Activated T-cell treated with anti-CD3 and anti-CD28 coated beads, Interleukin-2, amount 50 U/mL, for 4 hours (primary cell): ENCODE measurements at regions not wholly inside any gene's neighbourhood (a gene's known extent, or its start where the extent isn't known, plus 50 kb on each side); places are given as distances from the start of the nearest gene placed in this dataset.
"Not testable (repeated sequence)": the region's sequence is repeated elsewhere in the genome, so short reads cannot be mapped to it uniquely, and the experiment has no call there.

Source experiments
- ATAC-seq, 2 donors: fragments of 200-7000 bp; cut with Tn5 transposase; one replicate each; pipeline ENCODE4 v1.10.0; 2021
- DNase-seq: peaks from one replicate; pipeline ENCODE4 v3.0.0-alpha.2; 2020
- H3K27me3 Mint-ChIP-seq: one replicate; pipeline ENCODE4 v1.8.0; 2021; ENCODE audit warnings: low read depth, mixed read lengths
- H3K36me3 Mint-ChIP-seq: one replicate; pipeline ENCODE4 v1.8.0; 2022; ENCODE audit warnings: mixed read lengths; ENCODE audit not compliant: insufficient read depth
- H3K4me1 Mint-ChIP-seq: one replicate; pipeline ENCODE4 v1.8.0; 2021; ENCODE audit warnings: low read depth, mixed read lengths
- H3K4me3 Mint-ChIP-seq: one replicate; pipeline ENCODE4 v1.8.0; 2021; ENCODE audit warnings: mild to moderate bottlenecking, moderate library complexity, mixed read lengths
- H3K9me3 Mint-ChIP-seq: one replicate; pipeline ENCODE4 v1.8.0; 2021; ENCODE audit warnings: mixed read lengths

DNA sequence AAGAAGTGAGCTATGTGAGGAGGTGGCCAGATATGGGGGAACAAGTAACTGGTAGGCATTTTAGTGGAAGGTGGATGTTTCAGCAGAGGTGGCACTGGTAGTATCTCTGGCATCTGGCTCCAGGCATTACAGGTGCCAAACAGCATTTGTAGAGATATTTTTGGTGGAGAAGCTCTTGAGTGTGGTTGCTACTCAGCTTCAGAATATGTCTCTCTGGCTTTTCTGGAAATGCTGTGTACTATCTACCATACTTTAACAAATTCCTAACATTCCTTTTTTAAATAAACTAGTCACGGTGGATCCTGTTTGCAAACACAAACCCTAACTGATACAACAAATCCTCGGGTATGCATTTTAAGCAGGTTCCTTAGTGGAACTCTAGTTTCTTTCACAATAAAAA is 128.0 kb downstream of the BARX2 start:
- Mint-ChIP-seq H3K36me3 (no peaks in the 10 kb centered on the region), H3K4me1 (no peaks in the 10 kb centered on the region), H3K4me3 (no peak overlapping the region), H3K27me3 (no peaks in the 10 kb centered on the region), H3K9me3 (peaks cover 5% of the 10 kb centered on the region)
- ATAC-seq (no peak), DNase-seq (no peak)

GRCh38 chr11:129505266-129505665 is 129.6 kb downstream of the BARX2 start:
- DNase-seq (no peak), ATAC-seq (no peak)

DNA sequence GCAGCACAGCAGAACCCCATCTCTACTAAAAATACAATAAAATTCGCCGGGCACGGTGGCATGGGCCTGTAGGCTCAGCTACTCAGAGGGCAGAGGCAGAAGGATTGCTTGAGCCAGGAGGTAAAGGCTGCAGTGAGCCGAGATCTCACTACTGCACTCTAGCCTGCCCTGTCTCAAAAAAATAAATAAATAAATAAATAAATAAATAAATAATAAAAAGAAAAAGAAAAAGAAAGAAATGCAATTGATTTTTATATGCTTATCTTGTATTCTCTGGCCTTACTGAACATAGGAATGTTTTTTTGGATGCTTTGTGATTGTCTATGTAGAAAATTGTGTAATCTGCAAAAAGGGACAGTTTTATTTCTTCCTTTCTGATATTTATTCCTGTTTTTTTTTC is 132.5 kb downstream of the BARX2 start:
- DNase-seq (no peak), ATAC-seq (no peak)
- Mint-ChIP-seq H3K4me3 (no peak overlapping the region), H3K27me3 (no peaks in the 10 kb centered on the region), H3K4me1 (no peaks in the 10 kb centered on the region), H3K36me3 (no peaks in the 10 kb centered on the region), H3K9me3 (peaks cover 16% of the 10 kb centered on the region)

More at GRCh38 chr11:129505266-129505665, 129.6 kb downstream of the BARX2 start:
- Mint-ChIP-seq H3K4me1 (no peaks in the 10 kb centered on the region), H3K36me3 (no peaks in the 10 kb centered on the region), H3K4me3 (no peak overlapping the region), H3K27me3 (no peaks in the 10 kb centered on the region), H3K9me3 (peaks cover 6% of the 10 kb centered on the region)

- DNase-seq (no peak), ATAC-seq (no peak)
- peaks cover 2% of the 10 kb centered on the region for H3K27me3 Mint-ChIP-seq
- H3K4me1 Mint-ChIP-seq, result no peaks in the 10 kb centered on the region
- H3K4me3 Mint-ChIP-seq, result no peak overlapping the region
- no peaks in the 10 kb centered on the region for H3K36me3 Mint-ChIP-seq
- peaks cover 5% of the 10 kb centered on the region for H3K9me3 Mint-ChIP-seq
Observed at GRCh38 chr11:129528296-129528695, 152.6 kb downstream of the BARX2 start.

- H3K9me3 Mint-ChIP-seq, result peaks cover 10% of the 10 kb centered on the region
- peaks cover 2% of the 10 kb centered on the region for H3K27me3 Mint-ChIP-seq
- no peak overlapping the region for H3K4me3 Mint-ChIP-seq
Observed at GRCh38 chr11:129530154-129530895, 154.7 kb downstream of the BARX2 start.

DNA sequence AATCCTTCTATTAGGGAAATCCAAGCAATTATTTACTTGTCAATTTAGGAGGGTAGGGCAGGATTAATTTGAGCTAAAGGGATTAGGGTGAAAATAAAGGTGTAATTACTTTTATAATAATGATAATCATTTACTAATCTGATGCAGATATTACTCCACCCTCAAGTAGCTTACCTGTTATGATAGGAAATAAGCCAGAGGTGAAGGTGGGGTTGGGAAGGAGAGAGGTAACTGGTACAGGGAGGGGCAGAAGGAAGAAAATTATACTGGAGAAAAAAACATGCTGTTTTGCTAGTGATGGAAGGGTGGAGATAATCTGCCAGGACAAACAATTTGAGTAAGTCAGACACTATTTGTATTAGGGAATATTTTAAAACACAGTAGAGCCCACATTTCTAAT is 157.7 kb downstream of the BARX2 start:
- DNase-seq (no peak), ATAC-seq (no peak)
- Mint-ChIP-seq H3K36me3 (no peaks in the 10 kb centered on the region), H3K4me1 (no peaks in the 10 kb centered on the region), H3K27me3 (peaks cover 2% of the 10 kb centered on the region), H3K4me3 (no peak overlapping the region), H3K9me3 (peaks cover 32% of the 10 kb centered on the region)

More at GRCh38 chr11:129530154-129530895, 154.7 kb downstream of the BARX2 start:
- H3K4me1 Mint-ChIP-seq, result no peaks in the 10 kb centered on the region
- ATAC-seq (no peak), DNase-seq (no peak)
- H3K36me3 Mint-ChIP-seq, result no peaks in the 10 kb centered on the region

- Mint-ChIP-seq H3K4me1 (no peaks in the 10 kb centered on the region), H3K36me3 (no peaks in the 10 kb centered on the region), H3K4me3 (no peak overlapping the region), H3K9me3 (peaks cover 40% of the 10 kb centered on the region), H3K27me3 (peaks cover 2% of the 10 kb centered on the region)
- DNase-seq (no peak), ATAC-seq (no peak)
Observed at GRCh38 chr11:129536338-129536737, 160.7 kb downstream of the BARX2 start.

DNA sequence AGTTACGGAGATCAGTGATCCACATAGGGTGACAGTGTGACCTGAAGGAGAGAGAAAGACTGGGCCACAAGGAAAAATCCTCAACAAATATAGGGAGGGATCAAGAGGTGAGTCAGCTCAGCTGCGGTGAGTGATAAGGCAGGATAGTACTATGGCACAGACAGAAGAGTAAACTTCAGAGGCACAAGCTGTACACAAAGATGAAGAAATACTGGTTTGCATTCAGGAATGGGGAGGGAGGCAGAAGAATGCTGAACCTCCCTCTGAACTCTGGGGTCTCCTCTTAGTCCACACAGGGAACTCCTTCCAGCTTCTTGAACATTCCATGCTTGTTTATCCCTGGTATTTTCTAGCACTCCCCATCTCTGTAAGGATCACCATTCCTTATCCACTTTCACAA is 162.7 kb downstream of the BARX2 start:
- Mint-ChIP-seq H3K9me3 (peaks cover 44% of the 10 kb centered on the region), H3K4me1 (no peaks in the 10 kb centered on the region), H3K27me3 (no peaks in the 10 kb centered on the region), H3K4me3 (no peak overlapping the region), H3K36me3 (no peaks in the 10 kb centered on the region)
- DNase-seq, result no peak
- no peak for ATAC-seq

DNA sequence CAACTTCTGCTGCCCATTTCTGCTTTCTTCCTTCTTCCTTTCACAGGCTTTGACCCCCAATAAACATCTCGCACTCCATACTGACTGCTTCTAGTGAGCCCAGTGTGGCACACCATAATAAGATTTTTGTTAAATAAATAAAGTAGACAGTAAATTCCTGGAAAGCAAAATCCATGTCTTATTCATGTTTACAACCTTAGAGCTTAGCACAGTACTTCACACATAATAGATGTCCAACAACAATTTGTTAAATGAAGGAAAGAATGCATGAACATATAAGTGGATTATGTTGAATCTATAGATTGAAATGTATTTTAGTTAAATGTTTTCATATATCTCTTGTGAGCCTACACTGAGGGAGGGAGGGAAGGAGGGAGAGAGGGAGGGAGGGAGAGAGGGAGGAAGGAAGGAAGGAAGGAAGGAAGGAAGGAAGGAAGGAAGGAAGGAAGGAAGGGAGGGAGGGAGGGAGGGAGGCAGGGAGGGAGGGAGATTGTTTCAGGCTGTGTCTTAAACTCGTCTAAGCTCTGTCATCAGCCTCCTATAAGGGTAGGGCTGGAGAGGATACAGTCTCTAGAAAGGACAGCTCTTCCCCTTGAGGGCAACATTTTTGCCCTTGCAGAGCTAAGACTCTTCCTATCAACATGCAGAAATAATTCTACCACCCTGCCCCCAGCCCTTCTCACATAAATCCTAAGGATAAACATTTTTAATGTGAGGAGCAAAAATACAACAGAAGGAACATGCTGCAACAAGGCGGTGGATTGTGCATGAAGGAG is 168.1 kb downstream of the BARX2 start:
- Mint-ChIP-seq H3K9me3 (peaks cover 10% of the 10 kb centered on the region), H3K27me3 (no peaks in the 10 kb centered on the region), H3K36me3 (no peaks in the 10 kb centered on the region), H3K4me1 (no peaks in the 10 kb centered on the region), H3K4me3 (no peak overlapping the region)
- no peak for ATAC-seq
- no peak for DNase-seq

GRCh38 chr11:129544691-129545090 is 169.0 kb downstream of the BARX2 start:
- H3K27me3 Mint-ChIP-seq, result no peaks in the 10 kb centered on the region
- no peaks in the 10 kb centered on the region for H3K36me3 Mint-ChIP-seq
- no peaks in the 10 kb centered on the region for H3K4me1 Mint-ChIP-seq
- H3K4me3 Mint-ChIP-seq, result no peak overlapping the region
- DNase-seq (no peak), ATAC-seq (no peak)
- H3K9me3 Mint-ChIP-seq, result peaks cover 13% of the 10 kb centered on the region

- Mint-ChIP-seq H3K27me3 (no peaks in the 10 kb centered on the region), H3K4me3 (no peak overlapping the region), H3K36me3 (no peaks in the 10 kb centered on the region), H3K4me1 (no peaks in the 10 kb centered on the region), H3K9me3 (peaks cover 7% of the 10 kb centered on the region)
- ATAC-seq (no peak), DNase-seq (no peak)
Observed at GRCh38 chr11:129546266-129546665, 170.6 kb downstream of the BARX2 start.

- no peak for DNase-seq
- Mint-ChIP-seq H3K36me3 (no peaks in the 10 kb centered on the region), H3K27me3 (peaks cover 4% of the 10 kb centered on the region), H3K4me1 (no peaks in the 10 kb centered on the region), H3K4me3 (no peak overlapping the region), H3K9me3 (peaks cover 4% of the 10 kb centered on the region)
- ATAC-seq, result no peak
Observed at GRCh38 chr11:129557421-129557820, 181.8 kb downstream of the BARX2 start.

GRCh38 chr11:129569007-129569406 is 193.4 kb downstream of the BARX2 start:
- Mint-ChIP-seq H3K27me3 (peaks cover 3% of the 10 kb centered on the region), H3K4me3 (no peak overlapping the region), H3K36me3 (no peaks in the 10 kb centered on the region), H3K9me3 (peaks cover 16% of the 10 kb centered on the region), H3K4me1 (no peaks in the 10 kb centered on the region)
- no peak for DNase-seq
- no peak for ATAC-seq

DNA sequence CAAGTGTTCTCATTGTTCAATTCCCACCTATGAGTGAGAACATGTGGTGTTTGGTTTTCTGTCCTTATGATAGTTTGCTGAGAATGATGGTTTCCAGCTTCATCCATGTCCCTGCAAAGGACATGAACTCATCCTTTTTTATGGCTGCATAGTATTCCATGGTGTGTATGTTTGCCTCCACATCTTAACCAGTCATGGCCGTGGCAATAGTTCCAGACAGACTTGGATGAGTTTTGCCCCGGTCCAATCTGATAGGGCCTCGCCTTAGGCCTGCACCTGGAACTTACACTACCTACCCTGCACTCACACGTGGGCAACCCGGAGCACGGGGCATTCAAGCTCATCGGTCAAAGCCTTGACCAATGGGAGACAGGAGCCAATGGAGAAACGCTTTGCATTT is 197.0 kb downstream of the BARX2 start:
- peaks cover 20% of the 10 kb centered on the region for H3K9me3 Mint-ChIP-seq
- not testable (repeated sequence) for DNase-seq, H3K4me1 Mint-ChIP-seq, H3K27me3 Mint-ChIP-seq, H3K36me3 Mint-ChIP-seq, ATAC-seq, H3K4me3 Mint-ChIP-seq

- DNase-seq, result no peak
- Mint-ChIP-seq H3K4me3 (no peak overlapping the region), H3K9me3 (peaks cover 20% of the 10 kb centered on the region), H3K27me3 (no peaks in the 10 kb centered on the region), H3K36me3 (no peaks in the 10 kb centered on the region), H3K4me1 (no peaks in the 10 kb centered on the region)
- no peak for ATAC-seq
Observed at GRCh38 chr11:129573161-129573560, 197.5 kb downstream of the BARX2 start.
